Natural killer cell treated with Interleukin-12 subunit alpha and Interleukin-12 subunit beta and Interleukin-15 and Interleukin-18, amount 100 ng/mL, for 72 hours (primary cell): ENCODE measurements at regions not wholly inside any gene's neighbourhood (a gene's known extent, or its start where the extent isn't known, plus 50 kb on each side); places are given as distances from the start of the nearest gene placed in this dataset.
"Not testable (repeated sequence)": the region's sequence is repeated elsewhere in the genome, so short reads cannot be mapped to it uniquely, and the experiment has no call there.

Experiments used
- ATAC-seq, 2 donors: fragments of 150-1000 bp; cut with Tn5 transposase in 1 of 2; sonication (Bioruptor Pico), chemical (Tn5 transposase) in 1 of 2; 2 replicates each; pipeline ENCODE4 v1.10.0; 2021
- DNase-seq: peaks from one replicate; pipeline ENCODE4 v3.0.0; 2022; ENCODE audit warnings: low spot score
- H3K27ac Mint-ChIP-seq, 2 donors: 1 replicate in 1 of 2; 2 replicates in 1 of 2; pipeline ENCODE4 v1.8.0; 2022; ENCODE audit warnings: mixed read lengths in 2 of 2, mild to moderate bottlenecking in 1 of 2, moderate library complexity in 1 of 2
- H3K27me3 Mint-ChIP-seq, 2 donors: 1 replicate in 1 of 2; 2 replicates in 1 of 2; pipeline ENCODE4 v1.8.0; 2022; ENCODE audit warnings: mixed read lengths in 2 of 2
- H3K36me3 Mint-ChIP-seq: one replicate; pipeline ENCODE4 v1.8.0; 2022; ENCODE audit warnings: mixed read lengths
- H3K4me1 Mint-ChIP-seq, 2 donors: 1 replicate in 1 of 2; 2 replicates in 1 of 2; pipeline ENCODE4 v1.8.0; 2022; ENCODE audit warnings: low read depth in 2 of 2, mixed read lengths in 2 of 2, mild to moderate bottlenecking in 1 of 2
- H3K4me3 Mint-ChIP-seq: one replicate; pipeline ENCODE4 v1.8.0; 2022; ENCODE audit warnings: mixed read lengths
- H3K9me3 Mint-ChIP-seq: 2 replicates; pipeline ENCODE4 v1.8.0; 2022; ENCODE audit warnings: mixed read lengths

- peaks cover 11 to 15% of the 10 kb centered on the region in 2 donors for H3K4me1 Mint-ChIP-seq
- peaks cover 2% of the 10 kb centered on the region for H3K9me3 Mint-ChIP-seq
- DNase-seq (no peak), ATAC-seq (no peak)
- peaks cover 5 to 11% of the 10 kb centered on the region in 2 donors for H3K27me3 Mint-ChIP-seq
- no peak overlapping the region for H3K4me3 Mint-ChIP-seq
- H3K27ac Mint-ChIP-seq, result no peak overlapping the region
- no peaks in the 10 kb centered on the region for H3K36me3 Mint-ChIP-seq
Observed at GRCh38 chr16:58884141-58884540, 150.0 kb upstream of the GOT2 start.

GRCh38 chr16:58883131-58883530 lies 149.0 kb upstream of the GOT2 start:
- DNase-seq (no peak), ATAC-seq (no peak)
- Mint-ChIP-seq H3K27me3 (peaks cover 6 to 11% of the 10 kb centered on the region in 2 donors), H3K27ac (no peak overlapping the region), H3K4me1 (peaks cover 11 to 15% of the 10 kb centered on the region in 2 donors), H3K4me3 (no peak overlapping the region), H3K36me3 (no peaks in the 10 kb centered on the region), H3K9me3 (peaks cover 4% of the 10 kb centered on the region)

- peak overlapping the region; percentile 26 for H3K4me3 Mint-ChIP-seq
- H3K27me3 Mint-ChIP-seq, result peaks cover 7 to 11% of the 10 kb centered on the region in 2 donors
- no peaks in the 10 kb centered on the region for H3K36me3 Mint-ChIP-seq
- no peak for DNase-seq
- H3K27ac Mint-ChIP-seq, result no peak overlapping the region
- H3K4me1 Mint-ChIP-seq, result peaks cover 11 to 15% of the 10 kb centered on the region in 2 donors
- peak; percentile 67 to 93 for ATAC-seq
- H3K9me3 Mint-ChIP-seq, result peaks cover 4% of the 10 kb centered on the region
Observed at GRCh38 chr16:58882292-58882691, 148.2 kb upstream of the GOT2 start.

- ATAC-seq, H3K4me3 Mint-ChIP-seq, DNase-seq, H3K27ac Mint-ChIP-seq, H3K36me3 Mint-ChIP-seq, H3K27me3 Mint-ChIP-seq, H3K9me3 Mint-ChIP-seq: not testable (repeated sequence)
- peaks cover 11 to 12% of the 10 kb centered on the region in 2 donors for H3K4me1 Mint-ChIP-seq
Observed at GRCh38 chr16:58878641-58879040, 144.5 kb upstream of the GOT2 start.

- no peak overlapping the region for H3K27ac Mint-ChIP-seq
- no peaks in the 10 kb centered on the region for H3K36me3 Mint-ChIP-seq
- no peaks in the 10 kb centered on the region for H3K9me3 Mint-ChIP-seq
- peaks cover 5 to 8% of the 10 kb centered on the region in 2 donors for H3K4me1 Mint-ChIP-seq
- H3K27me3 Mint-ChIP-seq, result peaks cover 25 to 39% of the 10 kb centered on the region in 2 donors
- no peak for DNase-seq
- ATAC-seq, result no peak
- no peak overlapping the region for H3K4me3 Mint-ChIP-seq
Observed at GRCh38 chr16:58866935-58867334, 132.8 kb upstream of the GOT2 start.

- no peak for ATAC-seq
- no peak overlapping the region for H3K4me3 Mint-ChIP-seq
- no peak for DNase-seq
- peaks cover 5 to 8% of the 10 kb centered on the region in 2 donors for H3K4me1 Mint-ChIP-seq
- H3K9me3 Mint-ChIP-seq, result no peaks in the 10 kb centered on the region
- H3K27me3 Mint-ChIP-seq, result peaks cover 26 to 43% of the 10 kb centered on the region in 2 donors
- H3K36me3 Mint-ChIP-seq, result no peaks in the 10 kb centered on the region
- no peak overlapping the region for H3K27ac Mint-ChIP-seq
Observed at GRCh38 chr16:58863761-58864160, 129.6 kb upstream of the GOT2 start.

GRCh38 chr16:58863042-58863441 lies 128.9 kb upstream of the GOT2 start:
- Mint-ChIP-seq H3K9me3 (no peaks in the 10 kb centered on the region), H3K36me3 (no peaks in the 10 kb centered on the region), H3K4me3 (no peak overlapping the region), H3K4me1 (peaks cover 5 to 8% of the 10 kb centered on the region in 2 donors), H3K27ac (no peak overlapping the region), H3K27me3 (peaks cover 25 to 47% of the 10 kb centered on the region in 2 donors)
- ATAC-seq (peak in 1 of 2 donors; percentile 74), DNase-seq (no peak)

- DNase-seq (no peak), ATAC-seq (no peak)
- H3K36me3 Mint-ChIP-seq, result no peaks in the 10 kb centered on the region
- H3K4me3 Mint-ChIP-seq, result no peak overlapping the region
- H3K9me3 Mint-ChIP-seq, result no peaks in the 10 kb centered on the region
- peaks cover 23 to 47% of the 10 kb centered on the region in 2 donors for H3K27me3 Mint-ChIP-seq
- no peak overlapping the region for H3K27ac Mint-ChIP-seq
- peaks cover 5 to 8% of the 10 kb centered on the region in 2 donors for H3K4me1 Mint-ChIP-seq
Observed at GRCh38 chr16:58862334-58863021, 128.4 kb upstream of the GOT2 start.

- peaks cover 8 to 30% of the 10 kb centered on the region in 2 donors for H3K27me3 Mint-ChIP-seq
- H3K4me1 Mint-ChIP-seq, result peaks cover 9 to 13% of the 10 kb centered on the region in 2 donors
- H3K4me3 Mint-ChIP-seq, result no peak overlapping the region
- H3K9me3 Mint-ChIP-seq, result no peaks in the 10 kb centered on the region
- ATAC-seq (no peak), DNase-seq (no peak)
- no peak overlapping the region for H3K27ac Mint-ChIP-seq
- H3K36me3 Mint-ChIP-seq, result no peaks in the 10 kb centered on the region
Observed at GRCh38 chr16:58859958-58860669, 126.0 kb upstream of the GOT2 start.

GRCh38 chr16:58858577-58858976 lies 124.5 kb upstream of the GOT2 start:
- not testable (repeated sequence) for ATAC-seq, H3K4me3 Mint-ChIP-seq, H3K9me3 Mint-ChIP-seq, H3K27ac Mint-ChIP-seq, H3K36me3 Mint-ChIP-seq, DNase-seq
- Mint-ChIP-seq H3K27me3 (peaks cover 8 to 26% of the 10 kb centered on the region in 2 donors), H3K4me1 (peaks cover 18 to 22% of the 10 kb centered on the region in 2 donors)

GRCh38 chr16:58855291-58855863 lies 121.3 kb upstream of the GOT2 start:
- Mint-ChIP-seq H3K4me3 (no peak overlapping the region), H3K27me3 (peaks cover 10 to 18% of the 10 kb centered on the region in 2 donors), H3K9me3 (no peaks in the 10 kb centered on the region), H3K27ac (peak overlapping the region in 1 of 2 donors; percentile 30), H3K4me1 (peaks cover 16 to 20% of the 10 kb centered on the region in 2 donors), H3K36me3 (no peaks in the 10 kb centered on the region)
- no peak for ATAC-seq
- DNase-seq, result no peak

GRCh38 chr16:58853854-58854791 lies 120.0 kb upstream of the GOT2 start:
- ATAC-seq, result peak; percentile 79 to 88
- Mint-ChIP-seq H3K9me3 (no peaks in the 10 kb centered on the region), H3K36me3 (no peaks in the 10 kb centered on the region)

GRCh38 chr16:58850678-58851020 lies 116.5 kb upstream of the GOT2 start:
- H3K4me1 Mint-ChIP-seq, result peaks cover 16 to 20% of the 10 kb centered on the region in 2 donors
- H3K4me3 Mint-ChIP-seq, result no peak overlapping the region
- H3K27ac Mint-ChIP-seq, result no peak overlapping the region
- H3K36me3 Mint-ChIP-seq, result no peaks in the 10 kb centered on the region
- DNase-seq, result no peak
- H3K27me3 Mint-ChIP-seq, result peaks cover 5 to 6% of the 10 kb centered on the region in 2 donors
- no peak for ATAC-seq
- H3K9me3 Mint-ChIP-seq, result no peaks in the 10 kb centered on the region

More at GRCh38 chr16:58853854-58854791, 120.0 kb upstream of the GOT2 start:
- Mint-ChIP-seq H3K27me3 (peaks cover 8 to 14% of the 10 kb centered on the region in 2 donors), H3K4me1 (peaks cover 16 to 20% of the 10 kb centered on the region in 2 donors), H3K27ac (peak overlapping the region; percentile 21 to 58), H3K4me3 (peak overlapping the region; percentile 14)
- DNase-seq, result no peak
